Skeletal muscle cell (primary cell): ENCODE measurements at regions not wholly inside any gene's neighbourhood (a gene's known extent, or its start where the extent isn't known, plus 50 kb on each side); places are given as distances from the start of the nearest gene placed in this dataset.
A peak's percentile ranks its signal among the peaks of the same experiment; 100 is the strongest.

Experiments used
- DNase-seq: peaks from one replicate; pipeline ENCODE4 v3.0.0-alpha.2; 2010; ENCODE audit warnings: low read depth
- H3K4me3 ChIP-seq: 2 replicates; pipeline ENCODE4 v1.5.1; 2011; ENCODE audit warnings: low read depth, mild to moderate bottlenecking, control low read depth, low read length, moderate library complexity

- DNase-seq, result no peak
- H3K4me3 ChIP-seq, result no peak overlapping the region
Observed at GRCh38 chr6:140932909-140933308, 1199.8 kb upstream of the GJE1 start.

GRCh38 chr6:140931581-140931980 is 1201.1 kb upstream of the GJE1 start:
- no peak for DNase-seq
- H3K4me3 ChIP-seq, result no peak overlapping the region

- H3K4me3 ChIP-seq, result no peak overlapping the region
- no peak for DNase-seq
Observed at GRCh38 chr6:140929121-140929520, 1203.6 kb upstream of the GJE1 start.

GRCh38 chr6:140923048-140923447 is 1209.7 kb upstream of the GJE1 start:
- peak; percentile 47 for DNase-seq
- no peak overlapping the region for H3K4me3 ChIP-seq

- H3K4me3 ChIP-seq, result no peak overlapping the region
- DNase-seq, result peak; percentile 78
Observed at GRCh38 chr6:140921366-140922226, 1211.1 kb upstream of the GJE1 start.

GRCh38 chr6:140917911-140918310 is 1214.8 kb upstream of the GJE1 start:
- H3K4me3 ChIP-seq, result no peak overlapping the region
- DNase-seq, result no peak

GRCh38 chr6:140915551-140915950 is 1217.2 kb upstream of the GJE1 start:
- no peak for DNase-seq

GRCh38 chr6:140915103-140915502 is 1217.6 kb upstream of the GJE1 start:
- H3K4me3 ChIP-seq, result no peak overlapping the region
- DNase-seq, result peak; percentile 28

More at GRCh38 chr6:140915551-140915950, 1217.2 kb upstream of the GJE1 start:
- no peak overlapping the region for H3K4me3 ChIP-seq

- no peak for DNase-seq
- no peak overlapping the region for H3K4me3 ChIP-seq
Observed at GRCh38 chr6:140912686-140913085, 1220.0 kb upstream of the GJE1 start.

- no peak for DNase-seq
- no peak overlapping the region for H3K4me3 ChIP-seq
Observed at GRCh38 chr6:140909625-140910024, 1223.1 kb upstream of the GJE1 start.

GRCh38 chr6:140909156-140909555 is 1223.6 kb upstream of the GJE1 start:
- H3K4me3 ChIP-seq, result no peak overlapping the region
- DNase-seq, result peak; percentile 28

GRCh38 chr6:140908505-140908904 is 1224.2 kb upstream of the GJE1 start:
- DNase-seq, result no peak
- H3K4me3 ChIP-seq, result no peak overlapping the region

GRCh38 chr6:140907235-140907634 is 1225.5 kb upstream of the GJE1 start:
- no peak for DNase-seq

GRCh38 chr6:140905724-140906123 is 1227.0 kb upstream of the GJE1 start:
- no peak overlapping the region for H3K4me3 ChIP-seq
- DNase-seq, result no peak

More at GRCh38 chr6:140907235-140907634, 1225.5 kb upstream of the GJE1 start:
- H3K4me3 ChIP-seq, result no peak overlapping the region

- no peak for DNase-seq
- no peak overlapping the region for H3K4me3 ChIP-seq
Observed at GRCh38 chr6:140905050-140905449, 1227.7 kb upstream of the GJE1 start.

GRCh38 chr6:140897804-140898573 is 1234.7 kb upstream of the GJE1 start:
- no peak for DNase-seq
- H3K4me3 ChIP-seq, result no peak overlapping the region

- no peak for DNase-seq
- no peak overlapping the region for H3K4me3 ChIP-seq
Observed at GRCh38 chr6:140897349-140897748, 1235.4 kb upstream of the GJE1 start.

GRCh38 chr6:140893432-140893831 is 1239.3 kb upstream of the GJE1 start:
- no peak overlapping the region for H3K4me3 ChIP-seq
- no peak for DNase-seq

GRCh38 chr6:140879946-140880345 is 1252.8 kb upstream of the GJE1 start:
- DNase-seq, result peak; percentile 66
- no peak overlapping the region for H3K4me3 ChIP-seq

GRCh38 chr6:140874066-140874465 is 1258.7 kb upstream of the GJE1 start:
- DNase-seq, result no peak
- H3K4me3 ChIP-seq, result no peak overlapping the region

GRCh38 chr6:140872885-140873284 is 1259.8 kb upstream of the GJE1 start:
- H3K4me3 ChIP-seq, result no peak overlapping the region
- no peak for DNase-seq
